Rectal smooth muscle tissue (tissue), 1 donor: ENCODE measurements at regions not wholly inside any gene's neighbourhood (a gene's known extent, or its start where the extent isn't known, plus 50 kb on each side); places are given as distances from the start of the nearest gene placed in this dataset.

Source experiments
- H3K27ac ChIP-seq: one replicate; pipeline ENCODE4 v1.7.0; 2013; ENCODE audit warnings: low read depth, low read length, inconsistent platforms
- H3K27me3 ChIP-seq: one replicate; pipeline ENCODE4 v1.7.0; 2013; ENCODE audit warnings: low read length; ENCODE audit not compliant: control insufficient read depth, insufficient read depth
- H3K36me3 ChIP-seq: one replicate; pipeline ENCODE4 v1.7.0; 2013; ENCODE audit warnings: low read length; ENCODE audit not compliant: control insufficient read depth, insufficient read depth
- H3K4me1 ChIP-seq: one replicate; pipeline ENCODE4 v1.7.0; 2013; ENCODE audit warnings: low read length; ENCODE audit not compliant: control insufficient read depth, insufficient read depth
- H3K4me3 ChIP-seq: one replicate; pipeline ENCODE4 v1.7.0; 2013; ENCODE audit warnings: low read length
- H3K9ac ChIP-seq: one replicate; pipeline ENCODE4 v1.7.0; 2013; ENCODE audit warnings: low read length

DNA sequence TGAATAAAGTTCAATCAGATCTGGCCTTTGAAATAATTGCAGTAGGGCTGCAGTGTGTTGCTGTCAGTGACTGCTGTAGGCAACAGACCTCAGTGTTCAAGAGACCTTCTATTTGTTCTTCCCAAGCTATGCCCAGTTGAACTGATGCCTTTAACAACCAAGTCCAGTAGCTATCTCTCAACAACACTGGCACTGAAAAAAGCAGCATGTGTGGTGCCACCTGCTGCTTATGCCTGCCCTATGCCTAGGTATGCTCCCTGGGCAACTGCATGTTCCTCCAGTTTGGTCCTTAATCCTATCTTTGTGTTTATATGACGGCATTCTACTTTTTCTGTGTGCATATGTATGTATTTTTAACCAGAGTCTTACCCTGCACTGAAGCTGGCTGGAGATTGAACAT lies 523.9 kb upstream of the MEX3C start:
- no peak overlapping the region for H3K9ac ChIP-seq
- H3K4me3 ChIP-seq, result no peak overlapping the region
- H3K27ac ChIP-seq, result no peak overlapping the region
- H3K27me3 ChIP-seq, result no peaks in the 10 kb centered on the region
- H3K36me3 ChIP-seq, result no peaks in the 10 kb centered on the region
- no peaks in the 10 kb centered on the region for H3K4me1 ChIP-seq

DNA sequence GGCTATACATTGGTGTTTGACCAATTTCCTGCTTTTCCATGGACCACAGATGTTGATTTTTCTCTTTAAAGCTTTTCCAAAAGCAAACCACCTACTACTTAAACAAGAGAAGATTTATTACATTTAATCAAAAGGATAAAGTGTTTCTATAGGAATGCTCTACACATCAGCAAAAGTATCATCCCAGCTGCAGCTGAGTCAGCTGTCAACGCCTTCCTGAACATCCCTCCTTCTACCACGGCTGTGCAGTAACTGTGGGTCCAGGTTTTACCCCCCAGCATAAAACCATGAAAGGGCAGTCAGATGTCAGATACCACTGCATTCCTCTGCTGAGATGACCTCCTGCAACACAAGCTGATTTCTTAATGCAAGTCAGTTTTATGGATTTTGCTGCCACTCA lies 524.5 kb upstream of the MEX3C start:
- no peak overlapping the region for H3K27ac ChIP-seq
- no peak overlapping the region for H3K9ac ChIP-seq
- no peaks in the 10 kb centered on the region for H3K4me1 ChIP-seq
- H3K36me3 ChIP-seq, result no peaks in the 10 kb centered on the region
- H3K4me3 ChIP-seq, result no peak overlapping the region
- H3K27me3 ChIP-seq, result no peaks in the 10 kb centered on the region

DNA sequence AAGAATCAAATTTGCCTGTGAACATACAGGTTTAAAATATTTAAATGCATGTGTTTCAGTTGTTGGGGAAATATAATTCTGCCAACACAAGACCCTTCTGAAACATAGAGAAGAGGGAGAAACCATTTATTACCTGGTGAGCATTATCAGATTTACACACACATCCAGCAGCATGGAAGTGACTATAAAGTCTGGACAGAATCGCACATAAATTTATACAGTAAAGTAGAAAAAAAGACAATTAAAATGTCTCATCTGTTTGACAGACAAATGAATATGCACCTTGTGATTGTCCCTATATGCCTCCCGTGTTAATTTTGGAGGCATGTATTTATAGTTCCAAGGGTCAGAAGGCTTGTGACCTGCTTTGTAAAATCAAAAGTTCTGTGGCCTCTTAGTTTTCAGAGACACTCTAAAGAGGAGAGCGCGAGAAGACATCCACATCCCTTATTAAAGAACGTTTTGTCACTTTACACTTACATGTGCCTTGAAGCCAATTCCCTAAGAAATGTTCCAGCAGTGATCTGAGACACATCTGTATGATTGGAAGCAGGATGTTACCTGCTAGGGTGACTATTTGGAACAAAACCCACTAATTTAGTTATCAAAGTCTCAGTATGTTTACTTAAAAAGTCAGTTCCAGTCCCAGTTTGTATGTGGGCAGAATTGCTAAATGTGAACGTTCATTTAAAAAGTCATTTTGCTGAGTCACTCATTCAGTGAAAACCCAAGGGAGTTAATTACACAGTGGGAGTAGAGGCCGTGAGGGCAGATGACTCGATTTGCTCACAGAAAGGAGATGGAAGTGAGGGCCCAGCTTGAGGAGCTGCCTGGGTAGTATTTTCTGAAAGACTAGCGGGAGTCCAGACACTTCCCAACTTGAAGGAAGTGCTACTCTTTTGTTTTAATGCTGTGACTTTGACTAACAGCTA lies 527.6 kb upstream of the MEX3C start:
- no peaks in the 10 kb centered on the region for H3K27me3 ChIP-seq
- no peaks in the 10 kb centered on the region for H3K4me1 ChIP-seq
- no peaks in the 10 kb centered on the region for H3K36me3 ChIP-seq
- H3K9ac ChIP-seq, result no peak overlapping the region
- H3K4me3 ChIP-seq, result no peak overlapping the region
- H3K27ac ChIP-seq, result no peak overlapping the region

DNA sequence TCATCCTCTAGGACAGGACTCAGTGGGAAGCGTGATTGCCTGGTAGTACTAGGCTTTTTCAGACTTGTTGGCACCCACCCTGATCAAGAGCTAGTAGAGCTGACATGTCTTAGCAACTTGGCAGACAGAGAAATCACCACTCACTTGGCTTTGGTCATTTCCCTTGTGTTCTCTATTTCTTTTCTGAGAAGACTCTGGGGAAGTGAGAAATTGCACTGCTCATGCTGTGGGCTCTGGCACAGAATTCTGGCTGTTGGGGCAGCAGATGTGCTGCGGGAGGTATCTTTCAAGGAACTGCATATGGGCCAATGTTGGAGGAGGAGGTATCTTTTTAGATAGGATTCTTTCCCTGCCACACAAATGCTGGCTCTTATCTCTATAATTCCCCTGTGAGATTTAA lies 529.1 kb upstream of the MEX3C start:
- no peaks in the 10 kb centered on the region for H3K27me3 ChIP-seq
- H3K27ac ChIP-seq, result no peak overlapping the region
- no peak overlapping the region for H3K4me3 ChIP-seq
- no peak overlapping the region for H3K9ac ChIP-seq
- H3K4me1 ChIP-seq, result no peaks in the 10 kb centered on the region
- no peaks in the 10 kb centered on the region for H3K36me3 ChIP-seq

DNA sequence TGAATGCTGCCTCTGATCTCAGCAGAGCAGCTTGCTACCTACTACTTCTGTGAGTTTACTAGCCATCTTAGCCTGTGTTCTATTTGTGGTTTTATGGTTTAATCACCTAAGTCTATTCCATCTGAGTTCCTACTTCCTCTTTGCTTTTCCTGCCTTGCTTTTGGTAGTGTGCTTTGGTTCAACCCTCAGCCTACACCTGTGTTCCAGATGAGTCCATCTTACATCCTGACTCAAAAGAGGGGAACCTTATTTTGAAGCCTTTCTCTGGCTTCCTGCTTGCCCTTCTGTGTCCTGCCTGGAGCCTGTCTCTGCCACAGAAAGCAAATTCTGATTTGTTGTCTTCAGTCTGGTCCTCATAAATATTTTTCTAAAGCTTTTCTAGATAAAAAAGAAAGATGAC lies 530.3 kb upstream of the MEX3C start:
- no peak overlapping the region for H3K9ac ChIP-seq
- no peaks in the 10 kb centered on the region for H3K27me3 ChIP-seq
- H3K36me3 ChIP-seq, result no peaks in the 10 kb centered on the region
- no peak overlapping the region for H3K27ac ChIP-seq
- H3K4me3 ChIP-seq, result no peak overlapping the region
- no peaks in the 10 kb centered on the region for H3K4me1 ChIP-seq

DNA sequence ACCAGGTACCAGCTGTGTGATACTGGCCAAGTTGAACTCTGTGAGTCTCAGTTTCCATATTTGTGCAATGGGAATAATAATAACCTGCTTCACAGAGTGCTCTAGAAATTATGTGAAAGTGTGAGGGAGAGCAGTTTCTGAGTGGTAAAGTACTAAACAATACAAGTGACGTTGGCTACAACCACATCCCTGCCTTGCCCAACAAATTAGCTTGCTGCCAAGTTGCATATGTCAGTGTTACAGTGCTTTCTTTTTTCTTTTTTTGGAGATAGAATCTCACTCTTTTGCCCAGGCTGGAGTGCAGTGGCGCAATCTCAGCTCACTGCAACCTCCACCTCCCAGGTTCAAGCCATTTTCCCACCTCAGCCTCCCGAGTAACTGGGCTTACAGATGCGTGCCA lies 533.6 kb upstream of the MEX3C start:
- no peaks in the 10 kb centered on the region for H3K4me1 ChIP-seq
- no peaks in the 10 kb centered on the region for H3K27me3 ChIP-seq
- H3K9ac ChIP-seq, result no peak overlapping the region
- no peaks in the 10 kb centered on the region for H3K36me3 ChIP-seq
- H3K4me3 ChIP-seq, result no peak overlapping the region
- no peak overlapping the region for H3K27ac ChIP-seq

DNA sequence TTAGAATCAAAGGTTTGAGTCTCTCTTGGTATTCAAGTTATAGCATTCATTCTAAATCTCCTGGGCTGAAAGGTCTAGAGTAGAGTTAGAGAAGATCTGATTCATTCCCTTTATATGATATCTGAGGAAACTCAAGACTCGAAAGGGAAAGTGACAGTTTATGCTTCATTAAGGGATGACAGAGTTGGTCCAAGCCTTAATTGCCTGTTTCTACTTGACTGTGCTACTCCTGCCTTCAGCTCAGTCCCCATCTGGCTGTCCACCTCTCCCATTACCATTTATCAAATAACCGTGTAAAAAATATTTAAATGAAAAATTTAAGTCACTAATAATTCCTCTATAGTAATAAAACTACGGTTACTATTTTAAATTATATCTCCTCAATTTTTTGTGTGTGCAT lies 537.1 kb upstream of the MEX3C start:
- Histone ChIP-seq H3K9ac (no peak overlapping the region), H3K27ac (no peak overlapping the region), H3K27me3 (no peaks in the 10 kb centered on the region), H3K4me3 (no peak overlapping the region), H3K4me1 (no peaks in the 10 kb centered on the region), H3K36me3 (no peaks in the 10 kb centered on the region)

DNA sequence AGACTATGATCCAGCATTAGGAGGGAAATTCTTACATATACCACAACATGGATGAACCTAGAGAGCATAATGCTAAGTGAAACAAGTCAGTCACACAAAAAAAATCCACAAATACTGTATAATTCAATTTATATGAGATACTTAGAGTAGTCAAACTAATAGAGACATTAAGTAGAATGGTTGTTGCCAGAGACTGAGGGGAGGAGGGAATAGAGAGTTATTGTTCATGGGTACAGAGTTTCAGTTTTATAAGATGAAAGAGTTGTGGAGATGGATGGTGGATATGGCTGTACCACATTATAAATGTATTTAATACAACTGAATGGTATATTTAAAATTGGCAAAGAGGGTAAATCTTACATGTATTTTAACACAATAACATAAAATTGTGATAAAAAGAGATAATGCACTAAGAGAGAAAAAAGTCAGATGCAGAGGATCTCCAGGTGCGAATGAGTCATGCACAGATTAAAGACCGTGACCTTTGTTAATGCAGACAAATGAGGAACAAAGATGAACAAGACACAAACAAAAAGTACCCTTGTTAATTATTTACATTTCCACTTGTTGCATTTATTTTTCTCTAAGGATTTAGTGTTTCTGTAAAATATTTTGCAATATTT lies 541.7 kb upstream of the MEX3C start:
- Histone ChIP-seq H3K27me3 (no peaks in the 10 kb centered on the region), H3K4me1 (no peaks in the 10 kb centered on the region), H3K4me3 (no peak overlapping the region), H3K9ac (no peak overlapping the region), H3K36me3 (no peaks in the 10 kb centered on the region), H3K27ac (no peak overlapping the region)

DNA sequence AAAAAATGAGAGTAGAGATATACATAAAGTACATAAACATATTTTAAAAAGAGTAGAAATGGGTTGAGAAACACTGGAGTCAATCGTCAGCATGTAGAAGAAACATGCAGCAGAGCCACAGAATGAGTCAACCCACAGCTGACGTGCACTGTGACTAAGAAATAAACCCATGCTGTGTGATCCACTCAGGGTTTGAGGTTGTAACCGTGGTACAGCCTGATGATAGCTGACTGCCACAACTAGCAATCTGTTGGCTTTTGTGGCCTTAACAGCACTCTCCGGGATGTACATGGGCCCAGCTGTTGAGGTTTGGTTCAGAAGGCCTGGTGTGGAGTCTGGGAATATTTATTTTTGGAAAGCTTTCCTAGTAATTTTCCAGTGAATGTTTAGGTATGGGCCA lies 554.4 kb upstream of the MEX3C start:
- Histone ChIP-seq H3K9ac (no peak overlapping the region), H3K36me3 (no peaks in the 10 kb centered on the region), H3K4me1 (no peaks in the 10 kb centered on the region), H3K27ac (no peak overlapping the region), H3K4me3 (no peak overlapping the region), H3K27me3 (no peaks in the 10 kb centered on the region)

DNA sequence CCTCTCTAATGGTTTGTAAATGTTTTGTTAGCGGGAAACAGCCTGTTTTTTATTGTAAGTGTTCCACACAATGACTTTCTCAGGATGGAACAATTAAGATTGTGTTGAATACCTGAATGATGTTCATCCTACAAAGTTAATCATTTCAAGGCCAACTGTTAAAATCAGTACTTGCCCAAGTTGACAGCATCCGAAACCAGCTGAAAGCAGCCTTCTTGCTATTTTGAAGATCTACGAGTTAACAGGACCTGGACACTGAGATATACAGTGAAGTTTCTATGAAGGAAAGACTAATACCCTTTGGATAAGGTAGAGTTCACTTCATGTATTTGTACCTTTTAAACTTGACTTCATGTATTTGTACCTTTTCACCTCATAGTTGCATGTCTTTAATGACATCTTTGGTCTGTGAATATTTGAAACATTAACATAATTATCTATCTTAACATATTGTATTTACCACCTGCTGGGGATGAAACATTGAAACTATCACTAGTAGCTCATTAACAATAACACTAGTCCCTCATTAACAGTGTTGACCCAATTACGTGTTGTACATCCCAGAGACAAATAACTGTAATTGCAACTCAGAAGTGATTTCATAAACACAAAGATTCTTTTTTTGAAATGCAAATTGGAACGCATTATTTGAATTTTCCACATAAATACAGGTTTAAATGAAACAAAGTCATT lies 556.0 kb upstream of the MEX3C start:
- no peaks in the 10 kb centered on the region for H3K27me3 ChIP-seq
- no peak overlapping the region for H3K4me3 ChIP-seq
- no peaks in the 10 kb centered on the region for H3K4me1 ChIP-seq
- no peak overlapping the region for H3K9ac ChIP-seq
- H3K36me3 ChIP-seq, result no peaks in the 10 kb centered on the region
- no peak overlapping the region for H3K27ac ChIP-seq

DNA sequence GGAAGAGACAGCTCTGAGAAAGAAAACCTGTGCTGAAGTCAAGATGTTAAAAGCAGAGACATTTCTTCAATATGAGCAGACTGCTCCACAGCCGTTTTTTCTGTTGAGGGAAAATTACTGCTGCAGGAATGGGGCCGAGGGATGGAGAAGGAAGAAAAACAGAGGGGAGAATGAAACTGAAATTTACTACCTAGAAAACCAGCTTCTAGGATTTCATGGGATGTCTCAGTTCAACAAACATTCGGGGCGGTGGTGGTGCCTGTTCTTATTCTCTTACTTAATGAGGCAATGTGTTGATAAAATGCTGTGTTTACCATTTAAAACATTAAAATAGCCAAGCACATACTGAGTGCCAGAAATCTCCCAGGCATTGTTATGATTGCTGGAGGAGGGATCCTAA lies 557.1 kb upstream of the MEX3C start:
- H3K36me3 ChIP-seq, result no peaks in the 10 kb centered on the region
- no peaks in the 10 kb centered on the region for H3K27me3 ChIP-seq
- no peak overlapping the region for H3K9ac ChIP-seq
- no peak overlapping the region for H3K27ac ChIP-seq
- no peaks in the 10 kb centered on the region for H3K4me1 ChIP-seq
- H3K4me3 ChIP-seq, result no peak overlapping the region

DNA sequence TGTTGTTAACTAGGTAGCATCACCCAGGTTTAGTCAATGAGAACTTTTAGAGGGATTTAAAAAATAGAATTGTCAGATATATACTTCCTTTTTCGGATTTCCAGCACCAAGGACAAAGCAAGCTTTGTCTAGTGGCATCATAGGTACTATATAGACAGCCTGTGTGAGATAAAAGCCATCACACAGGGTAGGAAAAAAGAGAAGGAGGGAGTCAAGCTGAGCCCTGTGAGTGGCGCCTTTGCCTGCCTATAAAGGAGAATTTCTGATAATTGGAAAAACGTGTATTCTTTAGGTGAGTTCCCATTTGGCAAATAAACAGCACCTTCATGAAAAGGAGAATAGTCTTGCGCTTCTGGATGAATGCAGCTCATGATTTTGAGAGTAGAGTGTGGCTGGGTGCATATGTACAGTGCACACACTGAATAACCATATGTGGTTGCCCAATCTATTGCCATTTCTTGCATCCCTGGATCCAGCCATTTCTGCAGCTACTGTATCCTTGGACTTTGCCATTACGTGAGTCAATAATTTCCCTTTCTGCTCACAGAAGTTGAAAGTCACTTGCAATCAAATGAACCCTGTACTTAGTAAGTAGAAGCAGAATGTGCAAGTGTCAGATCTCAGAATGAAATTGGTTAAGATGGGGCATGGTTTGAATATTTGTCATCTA lies 559.9 kb upstream of the MEX3C start:
- Histone ChIP-seq H3K27me3 (no peaks in the 10 kb centered on the region), H3K4me3 (no peak overlapping the region), H3K36me3 (no peaks in the 10 kb centered on the region), H3K9ac (no peak overlapping the region), H3K27ac (no peak overlapping the region), H3K4me1 (no peaks in the 10 kb centered on the region)
